GM13976 (cell line): ENCODE measurements at regions not wholly inside any gene's neighbourhood (a gene's known extent, or its start where the extent isn't known, plus 50 kb on each side); places are given as distances from the start of the nearest gene placed in this dataset.
A peak's percentile ranks its signal among the peaks of the same experiment; 100 is the strongest.

Source experiments
- DNase-seq: peaks from one replicate; pipeline ENCODE4 v3.0.0; 2012; ENCODE audit warnings: low spot score
- CTCF ChIP-seq: IDR thresholded peaks from 2 replicates; pipeline ENCODE4 v1.5.1; 2012; ENCODE audit warnings: borderline replicate concordance, mild to moderate bottlenecking; ENCODE audit not compliant: insufficient read depth; ENCODE audit errors: extremely low read depth, missing control alignments, control extremely low read depth
- in situ Hi-C: fragments of 300-500 bp; cut with MboI; formaldehyde crosslinking; loops from one replicate; pipeline ENCODE4 v1.12.0; 2022; ENCODE audit warnings: low sequenced_read_pairs, mixed read lengths, inconsistent platforms; ENCODE audit not compliant: unreplicated experiment

- in situ Hi-C loops, result no loop called here
- TF ChIP-seq CTCF, result no peak
- DNase-seq, result peak; percentile 31
These were observed 462.4 kb upstream of the RGS6 start for GRCh38 chr14:71469643-71470335.

GRCh38 chr14:71471634-71472355, 460.4 kb upstream of the RGS6 start:
- no peak for DNase-seq
- TF ChIP-seq CTCF, result no peak
- in situ Hi-C loops, result no loop called here

GRCh38 chr14:71472356-71473340, 459.6 kb upstream of the RGS6 start:
- no peak for TF ChIP-seq CTCF
- in situ Hi-C loops, result no loop called here
- DNase-seq, result peak; percentile 50

- in situ Hi-C loops, result no loop called here
- DNase-seq, result no peak
- no peak for TF ChIP-seq CTCF
These were observed 458.4 kb upstream of the RGS6 start for GRCh38 chr14:71473843-71474242.

GRCh38 chr14:71474301-71475265, 457.6 kb upstream of the RGS6 start:
- no peak for TF ChIP-seq CTCF
- no peak for DNase-seq
- in situ Hi-C loops, result no loop called here
